Pancreas (tissue), 10 donors: ENCODE measurements at regions not wholly inside any gene's neighbourhood (a gene's known extent, or its start where the extent isn't known, plus 50 kb on each side); places are given as distances from the start of the nearest gene placed in this dataset.

ENCODE experiments used
- ATAC-seq, 4 donors: fragments of 200-7000 bp; cut with Tn5 transposase; one replicate each; pipeline versions ENCODE4 v1.8.0 to v1.9.1; 2020; ENCODE audit warnings: mild to moderate bottlenecking in 4 of 4, moderate library complexity in 4 of 4
- DNase-seq, 6 donors: peaks; one replicate each; pipeline ENCODE4 v3.0.0-alpha.2; 2020
- FAIRE-seq: peaks from 2 replicates; lab custom pipeline; 2012; peaks lifted over from hg19 to GRCh38; lab: Jason Lieb, UNC
- H3K27ac ChIP-seq, 4 donors: fragments of 200-600 bp; sonication (generic); 1 replicate in 3 of 4; 2 replicates in 1 of 4; pipeline versions ENCODE4 v1.5.0 to v1.8.0; 2020
- H3K27me3 ChIP-seq, 4 donors: fragments of 200-600 bp; one replicate each; pipeline ENCODE4 v1.8.0; 2021
- H3K36me3 ChIP-seq, 3 donors: fragments of 200-600 bp; sonication (generic) in 1 of 3; one replicate each; pipeline versions ENCODE4 v1.5.0 to v1.8.0; 2020 to 2021
- H3K4me1 ChIP-seq, 3 donors: fragments of 200-600 bp; one replicate each; pipeline ENCODE4 v1.8.0; 2021
- H3K4me3 ChIP-seq, 4 donors: fragments of 200-600 bp; sonication (generic) in 2 of 4; one replicate each; pipeline versions ENCODE4 v1.5.0 to v1.8.0; 2020 to 2021
- H3K9me3 ChIP-seq, 4 donors: fragments of 200-600 bp; one replicate each; pipeline ENCODE4 v1.8.0; 2021
- WGBS, 2 donors: extraction: QIAGEN DNeasy Blood & Tissue Kit; methylation state at CpG; one replicate each; pipeline ENCODE4 v1.1.7; 2013; 5-methylcytosine and 5-hydroxymethylcytosine counted together
- intact Hi-C, 3 donors: fragments of 100-400 bp; cut with DNase I; formaldehyde crosslinking; loops; one replicate each; pipeline versions ENCODE4 v1.11.1 to v1.14.2; 2022
- TF ChIP-seq, protein P1 (sequence below), 4 donors: fragments of 200-600 bp; sonication (generic) in 3 of 4; IDR thresholded peaks; one replicate each; pipeline versions ENCODE4 v1.5.0 to v1.8.0; 2021; ENCODE audit warnings: antibody characterized with exemption in 4 of 4
- donor health status: healthy with polysubstance abuse.
- donor health status: DM: no; HTN: no; CAD: no; lungs with moderate emphysema.
- donor health status: DM: no; HTN: no; CAD: no.
- donor health status: control.
- donor health status: control.
- donor health status: Bipolar disorder and iron deficiency.
- donor health status: DM: yes; HTN: yes; CAD: no.
- donor health status: DM: no; HTN: no; CAD: no.
- donor health status: DM: no; HTN: no; CAD: no.
- donor health status: DM: yes; HTN: yes; CAD: no.

DNA sequence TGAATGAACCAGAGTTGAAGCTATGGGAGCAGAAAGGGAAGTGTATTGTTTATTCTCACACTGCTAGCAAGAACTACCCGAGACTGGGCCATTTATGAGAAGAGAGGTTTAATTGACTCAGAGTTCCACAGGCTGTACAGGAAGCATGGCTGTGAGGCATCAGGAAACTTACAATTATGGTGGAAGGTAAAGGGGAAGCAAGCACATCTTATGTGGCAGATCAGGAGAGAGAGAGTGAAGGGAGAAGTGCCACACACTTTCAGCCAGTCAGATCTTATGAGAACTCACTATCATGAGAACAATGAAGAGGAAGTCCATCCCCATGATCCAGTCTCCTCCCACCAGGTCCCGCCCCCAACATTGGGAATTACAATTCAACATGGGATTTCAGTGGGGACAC lies 383.2 kb upstream of the SLC14A2 start:
- WGBS, 2 donors, result 82 to 96% methylated on average over 2 of the region's 2 CpGs
- Histone ChIP-seq H3K27me3 (no peaks in the 10 kb centered on the region), H3K4me3 (no peak overlapping the region), H3K9me3 (no peaks in the 10 kb centered on the region), H3K36me3 (no peaks in the 10 kb centered on the region), H3K27ac (no peak overlapping the region), H3K4me1 (no peaks in the 10 kb centered on the region)
- intact Hi-C loops, result no loop called here
- TF ChIP-seq, protein P1, sequence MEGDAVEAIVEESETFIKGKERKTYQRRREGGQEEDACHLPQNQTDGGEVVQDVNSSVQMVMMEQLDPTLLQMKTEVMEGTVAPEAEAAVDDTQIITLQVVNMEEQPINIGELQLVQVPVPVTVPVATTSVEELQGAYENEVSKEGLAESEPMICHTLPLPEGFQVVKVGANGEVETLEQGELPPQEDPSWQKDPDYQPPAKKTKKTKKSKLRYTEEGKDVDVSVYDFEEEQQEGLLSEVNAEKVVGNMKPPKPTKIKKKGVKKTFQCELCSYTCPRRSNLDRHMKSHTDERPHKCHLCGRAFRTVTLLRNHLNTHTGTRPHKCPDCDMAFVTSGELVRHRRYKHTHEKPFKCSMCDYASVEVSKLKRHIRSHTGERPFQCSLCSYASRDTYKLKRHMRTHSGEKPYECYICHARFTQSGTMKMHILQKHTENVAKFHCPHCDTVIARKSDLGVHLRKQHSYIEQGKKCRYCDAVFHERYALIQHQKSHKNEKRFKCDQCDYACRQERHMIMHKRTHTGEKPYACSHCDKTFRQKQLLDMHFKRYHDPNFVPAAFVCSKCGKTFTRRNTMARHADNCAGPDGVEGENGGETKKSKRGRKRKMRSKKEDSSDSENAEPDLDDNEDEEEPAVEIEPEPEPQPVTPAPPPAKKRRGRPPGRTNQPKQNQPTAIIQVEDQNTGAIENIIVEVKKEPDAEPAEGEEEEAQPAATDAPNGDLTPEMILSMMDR (IDR thresholded peaks at IDR 0.05), result no peak
- ATAC-seq (no peak), FAIRE-seq (no peak), DNase-seq (no peak)

DNA sequence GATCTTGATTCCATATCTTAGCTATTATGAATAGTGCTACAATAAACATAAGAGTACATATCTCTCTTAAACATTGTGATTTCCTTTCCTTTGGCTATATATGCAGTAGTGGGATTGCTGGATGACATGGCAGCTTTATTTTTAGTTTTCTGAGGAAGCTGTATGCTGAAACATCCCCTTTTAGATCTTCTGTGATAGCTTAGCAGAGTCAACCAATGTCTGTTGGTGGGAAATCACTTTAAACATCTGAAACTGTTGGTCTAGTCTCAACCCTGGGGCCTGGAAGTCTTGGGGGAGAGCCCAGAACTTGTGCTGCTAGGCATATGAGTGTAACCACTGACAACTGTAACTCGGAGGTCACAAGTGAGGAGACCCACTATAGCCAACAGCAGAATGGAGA lies 378.6 kb upstream of the SLC14A2 start:
- H3K9me3 ChIP-seq, result no peaks in the 10 kb centered on the region
- H3K4me3 ChIP-seq, result no peak overlapping the region
- H3K27me3 ChIP-seq, result no peaks in the 10 kb centered on the region
- WGBS, 2 donors, result 18 to 33% methylated on average over 1 of the region's 1 CpG
- no peaks in the 10 kb centered on the region for H3K4me1 ChIP-seq
- intact Hi-C loops, result no loop called here
- no peak overlapping the region for H3K27ac ChIP-seq
- H3K36me3 ChIP-seq, result no peaks in the 10 kb centered on the region
- FAIRE-seq, result no peak
- DNase-seq, result no peak
- TF ChIP-seq, protein P1 (IDR thresholded peaks at IDR 0.05), result no peak
- no peak for ATAC-seq

DNA sequence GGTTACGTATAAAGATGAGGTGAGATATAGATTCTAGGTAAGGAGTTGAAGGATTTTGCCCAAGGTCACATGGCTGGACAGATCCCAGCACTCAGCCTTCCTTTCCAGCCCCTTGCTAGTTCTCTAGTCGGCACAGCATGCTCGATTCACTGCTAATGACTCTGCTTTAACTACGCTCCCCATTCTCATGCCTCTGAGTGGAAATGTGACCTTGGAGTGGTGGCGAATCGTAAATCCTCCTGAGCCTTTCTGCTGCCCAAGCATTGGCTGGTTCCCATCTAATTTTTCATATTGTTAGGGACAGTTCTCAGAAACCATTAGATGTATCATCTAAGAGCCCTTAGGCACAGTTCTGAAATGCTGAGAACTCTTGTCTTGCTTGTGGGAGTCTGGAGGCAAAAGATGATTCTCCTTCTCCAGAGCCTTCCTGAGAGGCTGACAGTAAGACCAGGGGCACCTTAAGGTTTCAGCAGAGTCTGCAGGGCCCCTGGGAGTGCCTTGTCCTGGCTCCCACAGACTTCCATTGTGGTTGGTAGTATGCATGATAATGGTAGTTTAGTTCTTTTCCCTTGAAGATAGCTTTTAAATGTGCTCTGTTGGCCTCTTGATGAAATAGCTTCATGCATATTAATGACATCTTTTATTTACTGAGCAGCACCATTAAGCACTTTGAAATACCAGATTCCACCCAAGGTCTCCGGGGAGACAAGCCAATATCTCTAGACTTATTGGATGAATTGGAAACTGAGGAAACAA lies 377.8 kb upstream of the SLC14A2 start:
- Histone ChIP-seq H3K4me3 (no peak overlapping the region), H3K36me3 (no peaks in the 10 kb centered on the region), H3K27me3 (no peaks in the 10 kb centered on the region), H3K9me3 (no peaks in the 10 kb centered on the region), H3K27ac (no peak overlapping the region), H3K4me1 (no peaks in the 10 kb centered on the region)
- 88 to 91% methylated on average over 7 of the region's 7 CpGs for WGBS, 2 donors
- FAIRE-seq, result no peak
- TF ChIP-seq, protein P1 (IDR thresholded peaks at IDR 0.05), result no peak
- DNase-seq, result no peak
- no peak for ATAC-seq
- intact Hi-C loops, result no loop called here

- H3K27me3 ChIP-seq, result no peaks in the 10 kb centered on the region
- no peak for DNase-seq
- intact Hi-C loops, result no loop called here
- no peak for FAIRE-seq
- TF ChIP-seq, protein P1 (IDR thresholded peaks at IDR 0.05), result no peak
- H3K36me3 ChIP-seq, result no peaks in the 10 kb centered on the region
- H3K4me1 ChIP-seq, result no peaks in the 10 kb centered on the region
- H3K9me3 ChIP-seq, result no peaks in the 10 kb centered on the region
- H3K4me3 ChIP-seq, result no peak overlapping the region
- ATAC-seq, result no peak
- H3K27ac ChIP-seq, result no peak overlapping the region
- WGBS, 2 donors, result 93 to 94% methylated on average over 3 of the region's 3 CpGs
Observed at GRCh38 chr18:45241271-45241670, 374.0 kb upstream of the SLC14A2 start.

GRCh38 chr18:45241982-45242565 lies 373.2 kb upstream of the SLC14A2 start:
- no peaks in the 10 kb centered on the region for H3K27me3 ChIP-seq
- H3K9me3 ChIP-seq, result no peaks in the 10 kb centered on the region
- no peak overlapping the region for H3K27ac ChIP-seq
- no peaks in the 10 kb centered on the region for H3K4me1 ChIP-seq
- ATAC-seq (no peak), DNase-seq (no peak), FAIRE-seq (no peak)
- H3K36me3 ChIP-seq, result no peaks in the 10 kb centered on the region
- intact Hi-C loops, result no loop called here
- WGBS, 2 donors, result 94 to 95% methylated on average over 8 of the region's 8 CpGs
- TF ChIP-seq, protein P1 (IDR thresholded peaks at IDR 0.05), result no peak
- no peak overlapping the region for H3K4me3 ChIP-seq
